Mesenchymal stem cell (in vitro differentiated cells and primary cell): ENCODE measurements at regions not wholly inside any gene's neighbourhood (a gene's known extent, or its start where the extent isn't known, plus 50 kb on each side); places are given as distances from the start of the nearest gene placed in this dataset.

ENCODE experiments used
- DNase-seq: peaks from one replicate; pipeline ENCODE4 v3.0.0-alpha.2; 2013
- H2AFZ ChIP-seq: one replicate; pipeline ENCODE4 v1.6.1; 2013; ENCODE audit warnings: low read depth, mild to moderate bottlenecking, control low read depth, inconsistent platforms, low read length, moderate library complexity
- H2AK5ac ChIP-seq: 2 replicates; pipeline ENCODE4 v1.6.1; 2013; ENCODE audit warnings: low read length, moderate library complexity, mild to moderate bottlenecking, inconsistent platforms; ENCODE audit not compliant: severe bottlenecking
- H2BK120ac ChIP-seq: one replicate; pipeline ENCODE4 v1.6.1; 2013; ENCODE audit warnings: low read depth, mild to moderate bottlenecking, inconsistent platforms, low read length, moderate library complexity
- H2BK12ac ChIP-seq, 2 experiments: one replicate each; pipeline ENCODE4 v1.6.1; 2013; ENCODE audit warnings: inconsistent platforms in 2 of 2, low read length in 2 of 2, mild to moderate bottlenecking in 2 of 2, moderate library complexity in 2 of 2, control low read depth in 1 of 2
- H2BK15ac ChIP-seq: one replicate; pipeline ENCODE4 v1.6.1; 2013; ENCODE audit warnings: mild to moderate bottlenecking, low read depth, inconsistent platforms; ENCODE audit not compliant: poor library complexity, severe bottlenecking
- H2BK5ac ChIP-seq: 2 replicates; pipeline ENCODE4 v1.6.1; 2013; ENCODE audit warnings: low read depth, mild to moderate bottlenecking, low read length, control low read depth, inconsistent platforms; ENCODE audit not compliant: poor library complexity, severe bottlenecking
- H3K14ac ChIP-seq, 2 experiments: one replicate each; pipeline ENCODE4 v1.6.1; 2013; ENCODE audit warnings: inconsistent platforms in 2 of 2, low read length in 2 of 2, control low read depth in 1 of 2, mild to moderate bottlenecking in 1 of 2, moderate library complexity in 1 of 2
- H3K18ac ChIP-seq, 2 experiments: one replicate each; pipeline ENCODE4 v1.6.1; 2013; ENCODE audit warnings: inconsistent platforms in 2 of 2, low read length in 2 of 2, control low read depth in 1 of 2, low read depth in 1 of 2, mild to moderate bottlenecking in 1 of 2
- H3K23ac ChIP-seq, 2 experiments: one replicate each; pipeline ENCODE4 v1.6.1; 2013; ENCODE audit warnings: inconsistent platforms in 2 of 2, low read length in 2 of 2, mild to moderate bottlenecking in 2 of 2, moderate library complexity in 2 of 2, control low read depth in 1 of 2
- H3K27ac ChIP-seq: 2 replicates; pipeline ENCODE4 v1.5.1; 2013; ENCODE audit warnings: mild to moderate bottlenecking, moderate library complexity, low read length, control low read depth, inconsistent platforms; ENCODE audit not compliant: poor library complexity, severe bottlenecking
- H3K27me3 ChIP-seq, 2 experiments: 2 replicates each; pipeline versions ENCODE4 v1.6.1 to v1.7.0; 2013; ENCODE audit warnings: low read length in 2 of 2, mild to moderate bottlenecking in 2 of 2, moderate library complexity in 2 of 2, control low read depth in 1 of 2, inconsistent platforms in 1 of 2; ENCODE audit not compliant: control insufficient read depth in 1 of 2, insufficient read depth in 1 of 2
- H3K36me3 ChIP-seq, 2 experiments: 2 replicates each; pipeline versions ENCODE4 v1.6.1 to v1.7.0; 2013; ENCODE audit warnings: low read length in 2 of 2, control low read depth in 1 of 2, inconsistent platforms in 1 of 2, low read depth in 1 of 2, mild to moderate bottlenecking in 1 of 2; ENCODE audit not compliant: insufficient read depth in 2 of 2, control insufficient read depth in 1 of 2
- H3K4ac ChIP-seq, 2 experiments: one replicate each; pipeline ENCODE4 v1.6.1; 2013; ENCODE audit warnings: inconsistent platforms in 2 of 2, low read length in 2 of 2, mild to moderate bottlenecking in 2 of 2, moderate library complexity in 2 of 2, control low read depth in 1 of 2, low read depth in 1 of 2
- H3K4me1 ChIP-seq: 2 replicates; pipeline ENCODE4 v1.6.1; 2013; ENCODE audit warnings: low read depth, low read length, control low read depth; ENCODE audit not compliant: control insufficient read depth, insufficient read depth
- H3K4me2 ChIP-seq: 2 replicates; pipeline ENCODE4 v1.6.1; 2013; ENCODE audit warnings: low read length, mild to moderate bottlenecking, inconsistent platforms; ENCODE audit not compliant: poor library complexity, severe bottlenecking
- H3K4me3 ChIP-seq, 2 experiments: 2 replicates each; pipeline versions ENCODE4 v1.5.1 to v1.7.0; 2013; ENCODE audit warnings: low read length in 2 of 2, mild to moderate bottlenecking in 2 of 2, control low read depth in 1 of 2, low read depth in 1 of 2; ENCODE audit not compliant: insufficient read depth in 1 of 2
- H3K79me1 ChIP-seq: replicated peaks from 2 replicates; pipeline ENCODE4 v1.6.1; 2013; ENCODE audit warnings: mild to moderate bottlenecking, control low read depth, low read length, inconsistent platforms; ENCODE audit not compliant: poor library complexity, severe bottlenecking
- H3K9ac ChIP-seq: 2 replicates; pipeline ENCODE4 v1.7.0; 2013; ENCODE audit warnings: mild to moderate bottlenecking, low read length, moderate library complexity
- H3K9me3 ChIP-seq: 2 replicates; pipeline ENCODE4 v1.7.0; 2013; ENCODE audit warnings: mild to moderate bottlenecking, low read length; ENCODE audit not compliant: control insufficient read depth
- H4K8ac ChIP-seq: one replicate; pipeline ENCODE4 v1.6.1; 2013; ENCODE audit warnings: inconsistent platforms, mild to moderate bottlenecking, low read length, moderate library complexity
- H4K91ac ChIP-seq: one replicate; pipeline ENCODE4 v1.6.1; 2013; ENCODE audit warnings: mild to moderate bottlenecking, low read length, inconsistent platforms
- WGBS: methylation state at CpG from one replicate; pipeline ENCODE4 v1.1.7; 2013; ENCODE audit warnings: mixed read lengths; 5-methylcytosine and 5-hydroxymethylcytosine counted together

DNA sequence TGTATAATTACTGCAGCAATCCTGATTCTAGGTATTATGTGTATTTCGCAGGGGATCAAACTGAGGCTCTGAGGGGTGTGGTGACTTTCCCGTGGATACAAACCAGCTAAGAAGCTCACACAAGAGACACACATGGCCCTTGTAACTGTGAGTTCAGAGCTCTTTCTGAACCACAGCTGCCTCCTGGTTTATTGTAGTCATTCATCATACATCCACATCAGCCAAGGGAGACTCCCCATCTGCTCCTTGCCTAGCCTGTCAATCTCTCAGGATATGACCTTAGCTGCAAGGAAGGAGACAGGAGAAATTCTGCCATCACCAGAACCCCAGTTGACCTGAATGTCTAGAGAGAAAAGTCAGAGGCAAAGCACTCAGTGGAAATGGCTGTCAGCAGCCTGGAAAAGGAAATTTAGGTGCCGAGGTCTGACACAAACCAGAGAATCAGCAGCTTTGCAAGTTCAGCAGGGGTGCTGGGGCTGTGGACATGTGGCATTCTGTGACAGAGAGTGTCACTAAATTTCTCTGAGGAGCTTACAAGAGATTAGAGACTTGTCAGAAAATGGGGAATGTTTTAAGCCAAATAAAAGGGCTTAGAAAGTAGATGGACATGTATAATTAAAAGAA, 209.5 kb downstream of the AASDHPPT start:
- no peak overlapping the region for H3K27ac ChIP-seq
- no peak overlapping the region for H2BK15ac ChIP-seq
- no peaks in the 10 kb centered on the region for H3K4me1 ChIP-seq
- no peak overlapping the region for H2BK5ac ChIP-seq
- H4K8ac ChIP-seq: no peak overlapping the region
- 27% methylated on average over 3 of the region's 3 CpGs for WGBS
- H2BK120ac ChIP-seq: no peak overlapping the region
- peak overlapping the region in 1 of 2 experiments; percentile 40 for H3K4ac ChIP-seq
- no peak for DNase-seq
- H2AK5ac ChIP-seq: no peak overlapping the region
- H2BK12ac ChIP-seq: peak overlapping the region in 1 of 2 experiments; percentile 28
- no peak overlapping the region for H3K23ac ChIP-seq
- no peak overlapping the region for H3K14ac ChIP-seq
- H3K4me2 ChIP-seq: no peak overlapping the region
- H3K4me3 ChIP-seq: no peak overlapping the region
- no peak overlapping the region for H4K91ac ChIP-seq
- H2AFZ ChIP-seq: no peak overlapping the region
- no peaks in the 10 kb centered on the region for H3K36me3 ChIP-seq
- no peak overlapping the region for H3K9ac ChIP-seq
- H3K79me1 ChIP-seq: no peaks in the 10 kb centered on the region
- H3K27me3 ChIP-seq: no peaks in the 10 kb centered on the region
- H3K18ac ChIP-seq: no peak overlapping the region
- no peaks in the 10 kb centered on the region for H3K9me3 ChIP-seq

DNA sequence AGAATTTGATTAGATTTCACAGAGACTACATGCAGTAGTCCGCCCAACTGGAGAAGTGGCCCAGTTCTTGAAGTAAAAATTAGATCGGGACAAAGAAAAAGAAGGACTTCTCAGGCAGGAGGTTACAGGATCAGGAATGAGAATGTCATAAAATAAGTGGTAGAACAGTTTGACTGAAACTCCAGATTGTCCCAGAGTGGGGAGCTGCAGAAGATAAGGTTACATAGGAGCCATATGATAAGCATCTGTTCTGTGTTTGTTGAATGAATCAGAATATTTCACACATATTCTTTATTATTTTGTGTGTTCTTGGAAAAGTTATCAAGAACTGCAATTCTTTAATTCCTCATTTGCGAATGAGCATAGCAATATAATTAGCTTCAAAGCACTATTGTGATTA, 210.6 kb downstream of the AASDHPPT start:
- Histone ChIP-seq H2BK120ac (no peak overlapping the region), H3K27ac (no peak overlapping the region), H2AFZ (no peak overlapping the region), H3K4me2 (no peak overlapping the region), H4K8ac (no peak overlapping the region), H3K4ac (no peak overlapping the region), H3K27me3 (peaks cover 0 to 3% of the 10 kb centered on the region in 2 experiments), H3K9ac (no peak overlapping the region), H4K91ac (no peak overlapping the region), H2BK15ac (no peak overlapping the region), H3K14ac (no peak overlapping the region), H2BK12ac (no peak overlapping the region), H3K23ac (no peak overlapping the region), H3K18ac (no peak overlapping the region), H2BK5ac (no peak overlapping the region), H3K36me3 (no peaks in the 10 kb centered on the region), H3K4me1 (no peaks in the 10 kb centered on the region), H3K9me3 (no peaks in the 10 kb centered on the region), H2AK5ac (no peak overlapping the region), H3K79me1 (no peaks in the 10 kb centered on the region), H3K4me3 (no peak overlapping the region)
- no peak for DNase-seq
- WGBS: 82% methylated on average over 2 of the region's 3 CpGs

DNA sequence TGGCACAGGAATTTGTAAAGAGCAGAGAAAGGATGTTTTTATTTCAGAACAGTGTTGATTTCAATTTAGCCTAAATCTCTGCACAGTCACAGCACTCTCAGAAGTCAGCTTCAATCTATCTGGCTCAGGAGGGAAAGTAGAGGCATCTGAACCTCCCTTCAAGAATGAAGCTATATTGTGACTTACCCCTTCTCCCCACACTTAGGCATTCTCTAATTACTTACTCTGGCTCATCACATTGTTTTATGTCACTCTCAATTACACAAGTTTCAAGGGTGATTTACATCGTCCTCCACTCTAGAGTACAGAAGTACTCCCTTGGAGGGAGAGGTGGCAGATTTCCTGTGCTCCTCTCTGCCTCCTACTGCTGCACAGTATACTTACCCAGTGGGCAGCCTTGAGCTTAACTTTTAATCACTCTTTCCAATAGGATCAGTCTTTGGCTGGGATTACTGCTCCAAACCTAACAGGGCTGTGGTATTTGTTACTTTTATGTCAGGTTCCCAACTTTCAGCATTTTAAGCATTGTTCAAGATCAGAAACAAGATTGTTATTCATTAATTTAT, 211.4 kb downstream of the AASDHPPT start:
- H3K4me1 ChIP-seq: no peaks in the 10 kb centered on the region
- H2AFZ ChIP-seq: no peak overlapping the region
- H3K4ac ChIP-seq: no peak overlapping the region
- no peak overlapping the region for H3K27ac ChIP-seq
- H4K91ac ChIP-seq: no peak overlapping the region
- H3K27me3 ChIP-seq: peaks cover 0 to 3% of the 10 kb centered on the region in 2 experiments
- no peaks in the 10 kb centered on the region for H3K9me3 ChIP-seq
- H2BK5ac ChIP-seq: no peak overlapping the region
- no peak overlapping the region for H4K8ac ChIP-seq
- H2AK5ac ChIP-seq: no peak overlapping the region
- H3K18ac ChIP-seq: peak overlapping the region in 1 of 2 experiments; percentile 9
- no peak overlapping the region for H3K23ac ChIP-seq
- no peak for DNase-seq
- H2BK15ac ChIP-seq: no peak overlapping the region
- no peak overlapping the region for H3K4me3 ChIP-seq
- no peak overlapping the region for H3K14ac ChIP-seq
- no peaks in the 10 kb centered on the region for H3K36me3 ChIP-seq
- no peak overlapping the region for H3K9ac ChIP-seq
- H2BK12ac ChIP-seq: no peak overlapping the region
- no peak overlapping the region for H2BK120ac ChIP-seq
- no peak overlapping the region for H3K4me2 ChIP-seq
- no peaks in the 10 kb centered on the region for H3K79me1 ChIP-seq
- WGBS: 39% methylated on average over 1 of the region's 1 CpG

- WGBS: 91% methylated on average over 3 of the region's 3 CpGs
- Histone ChIP-seq H3K18ac (no peak overlapping the region), H2BK12ac (no peak overlapping the region), H3K4me3 (no peak overlapping the region), H2BK15ac (no peak overlapping the region), H3K27me3 (peaks cover 0 to 3% of the 10 kb centered on the region in 2 experiments), H3K79me1 (no peaks in the 10 kb centered on the region), H3K27ac (no peak overlapping the region), H4K8ac (no peak overlapping the region), H3K23ac (no peak overlapping the region), H2BK120ac (no peak overlapping the region), H3K14ac (no peak overlapping the region), H3K4me1 (no peaks in the 10 kb centered on the region), H3K36me3 (no peaks in the 10 kb centered on the region), H3K4me2 (no peak overlapping the region), H2BK5ac (no peak overlapping the region), H3K9ac (no peak overlapping the region), H3K4ac (no peak overlapping the region), H3K9me3 (no peaks in the 10 kb centered on the region), H2AFZ (no peak overlapping the region), H4K91ac (no peak overlapping the region), H2AK5ac (no peak overlapping the region)
- no peak for DNase-seq
Observed at GRCh38 chr11:106292526-106292925, 215.1 kb downstream of the AASDHPPT start.
